HG03103 (cell line): ENCODE measurements at regions not wholly inside any gene's neighbourhood (a gene's known extent, or its start where the extent isn't known, plus 50 kb on each side); places are given as distances from the start of the nearest gene placed in this dataset.
"Not testable (repeated sequence)": the region's sequence is repeated elsewhere in the genome, so short reads cannot be mapped to it uniquely, and the experiment has no call there.

ENCODE experiments used
- ATAC-seq: cut with Tn5 transposase; IDR thresholded peaks from one replicate; pipeline ENCODE4 v1.9.1; 2021; ENCODE audit warnings: low read depth; ENCODE audit not compliant: unreplicated experiment

GRCh38 chr13:80865329-80865728 is 524.4 kb upstream of the SPRY2 start:
- no peak for ATAC-seq

- ATAC-seq: no peak
Measured at GRCh38 chr13:80862456-80862855, 521.5 kb upstream of the SPRY2 start.

- no peak for ATAC-seq
Measured at GRCh38 chr13:80860845-80861244, 519.9 kb upstream of the SPRY2 start.

- ATAC-seq: no peak
Measured at GRCh38 chr13:80858131-80858530, 517.2 kb upstream of the SPRY2 start.

- no peak for ATAC-seq
Measured at GRCh38 chr13:80857321-80857720, 516.4 kb upstream of the SPRY2 start.

GRCh38 chr13:80850771-80851170 is 509.8 kb upstream of the SPRY2 start:
- no peak for ATAC-seq

GRCh38 chr13:80844164-80844563 is 503.2 kb upstream of the SPRY2 start:
- no peak for ATAC-seq

- ATAC-seq: no peak
Measured at GRCh38 chr13:80841414-80841813, 500.5 kb upstream of the SPRY2 start.

- no peak for ATAC-seq
Measured at GRCh38 chr13:80840316-80840976, 499.5 kb upstream of the SPRY2 start.

- no peak for ATAC-seq
Measured at GRCh38 chr13:80835902-80836301, 495.0 kb upstream of the SPRY2 start.

- no peak for ATAC-seq
Measured at GRCh38 chr13:80830431-80830830, 489.5 kb upstream of the SPRY2 start.

- ATAC-seq: no peak
Measured at GRCh38 chr13:80828759-80829158, 487.8 kb upstream of the SPRY2 start.

GRCh38 chr13:80825276-80825675 is 484.4 kb upstream of the SPRY2 start:
- no peak for ATAC-seq

GRCh38 chr13:80824229-80824628 is 483.3 kb upstream of the SPRY2 start:
- ATAC-seq: no peak

- no peak for ATAC-seq
Measured at GRCh38 chr13:80823472-80823871, 482.5 kb upstream of the SPRY2 start.

- no peak for ATAC-seq
Measured at GRCh38 chr13:80821466-80821865, 480.5 kb upstream of the SPRY2 start.

- no peak for ATAC-seq
Measured at GRCh38 chr13:80817979-80818378, 477.1 kb upstream of the SPRY2 start.

GRCh38 chr13:80814541-80814940 is 473.6 kb upstream of the SPRY2 start:
- ATAC-seq: no peak

GRCh38 chr13:80810294-80810693 is 469.4 kb upstream of the SPRY2 start:
- not testable (repeated sequence) for ATAC-seq

GRCh38 chr13:80802946-80803345 is 462.0 kb upstream of the SPRY2 start:
- ATAC-seq: no peak

- ATAC-seq: no peak
Measured at GRCh38 chr13:80798576-80799133, 457.7 kb upstream of the SPRY2 start.

- no peak for ATAC-seq
Measured at GRCh38 chr13:80787604-80788003, 446.7 kb upstream of the SPRY2 start.
